ENCODE measurements at regions not wholly inside any gene's neighbourhood (a gene's known extent, or its start where the extent isn't known, plus 50 kb on each side); places are given as distances from the start of the nearest gene placed in this dataset.

- Histone ChIP-seq H3K9me3 (ENCODE audit: control insufficient read depth, low read depth, low read length) (no peaks in the 10 kb centered on the region), H3K4ac (ENCODE audit: low read depth, low read length) (no peak overlapping the region), H3K27ac (ENCODE audit: insufficient read length, low read depth, low read length) (no peak overlapping the region), H3K79me1 (ENCODE audit: insufficient read depth, low read depth, low read length, poor library complexity, severe bottlenecking) (no peaks in the 10 kb centered on the region), H4K91ac (ENCODE audit: insufficient read length, low read depth, low read length) (no peak overlapping the region), H3K56ac (ENCODE audit: insufficient read length, low read depth, low read length) (no peak overlapping the region), H3K27me3 (ENCODE audit: insufficient read depth, low read length) (no peaks in the 10 kb centered on the region), H2BK12ac (ENCODE audit: insufficient read length, low read depth, low read length) (no peak overlapping the region), H2AK5ac (ENCODE audit: insufficient read length, low read length) (no peak overlapping the region), H3K14ac (ENCODE audit: insufficient read depth, low read length) (no peak overlapping the region), H2BK120ac (ENCODE audit: low read depth, low read length, poor library complexity, severe bottlenecking) (no peak overlapping the region), H4K5ac (ENCODE audit: insufficient read length, low read depth, low read length) (no peak overlapping the region), H4K20me1 (ENCODE audit: control insufficient read depth, insufficient read depth, insufficient read length) (no peaks in the 10 kb centered on the region), H3K4me2 (ENCODE audit: insufficient read depth, insufficient read length, low read length) (no peak overlapping the region), H4K8ac (replicated peaks; ENCODE audit: insufficient read length, low read depth, low read length) (no peak overlapping the region), H3K18ac (ENCODE audit: insufficient read length, low read depth, low read length) (no peak overlapping the region), H3T11ph (ENCODE audit: low read length) (no peak overlapping the region), H3K23me2 (ENCODE audit: insufficient read length, low read depth, low read length, poor library complexity, severe bottlenecking) (no peaks in the 10 kb centered on the region), H3K4me1 (ENCODE audit: insufficient read depth, low read length) (no peaks in the 10 kb centered on the region; the same call in 1 of the 2 replicates), H2AFZ (ENCODE audit: low read length) (no peak overlapping the region), H2BK15ac (ENCODE audit: low read depth, low read length) (no peak overlapping the region), H3K79me2 (ENCODE audit: insufficient read depth, low read length) (no peaks in the 10 kb centered on the region), H2BK5ac (ENCODE audit: insufficient read length, low read length) (no peak overlapping the region), H3K23ac (ENCODE audit: insufficient read length, low read depth, low read length) (no peak overlapping the region), H2BK20ac (ENCODE audit: low read depth, low read length, poor library complexity, severe bottlenecking) (no peak overlapping the region), H3K9ac (ENCODE audit: extremely low read depth, insufficient read length, low read length) (no peak overlapping the region)
- H3K27ac Mint-ChIP-seq = no peak overlapping the region
- H3K27me3 Mint-ChIP-seq (ENCODE audit: low read depth) = no peaks in the 10 kb centered on the region
- H3K4me1 Mint-ChIP-seq = peaks cover 3 to 6% of the 10 kb centered on the region in 2 experiments; a peak in 2 of 4 replicates
- no CpG with 5 or more reads among the region's 3 CpGs for WGBS (ENCODE audit: extremely low coverage, insufficient read length, low lambda C conversion rate)
- no peak overlapping the region for H3K4me3 Mint-ChIP-seq
- TF ChIP-seq CTCF (conservative IDR thresholded peaks at IDR 0.05) = no peak
- H3K9me3 Mint-ChIP-seq = peaks cover 4% of the 10 kb centered on the region in 2 experiments; a peak in 4 of 5 replicates
- peaks cover 0 to 11% (median 6%) of the 10 kb centered on the region in 3 experiments; a peak in 4 of 7 replicates for H3K36me3 Mint-ChIP-seq (ENCODE audit: insufficient read depth in 1 of 3, low read depth in 3 of 3)
- DNase-seq = no peak
Measured at GRCh38 chr11:92678008-92678611, 291.3 kb upstream of the MTNR1B start.
